Liver (tissue), 7 donors: ENCODE measurements at regions not wholly inside any gene's neighbourhood (a gene's known extent, or its start where the extent isn't known, plus 50 kb on each side); places are given as distances from the start of the nearest gene placed in this dataset.

Experiments used
- DNase-seq: peaks from one replicate; pipeline ENCODE4 v3.0.0-alpha.2; 2017; ENCODE audit warnings: low spot score
- H3K27ac ChIP-seq, 2 donors: one replicate each; pipeline ENCODE4 v1.7.0; 2013; ENCODE audit warnings: inconsistent platforms in 2 of 2, low read length in 2 of 2, control low read depth in 1 of 2, low read depth in 1 of 2, mild to moderate bottlenecking in 1 of 2
- H3K27me3 ChIP-seq, 4 donors: one replicate each; pipeline versions ENCODE4 v1.6.1 to v1.7.0; 2013; ENCODE audit warnings: low read length in 3 of 4, inconsistent platforms in 1 of 4, mild to moderate bottlenecking in 1 of 4, moderate library complexity in 1 of 4; ENCODE audit not compliant: control insufficient read depth in 4 of 4, insufficient read depth in 4 of 4
- H3K36me3 ChIP-seq, 4 donors: one replicate each; pipeline versions ENCODE4 v1.6.1 to v1.7.0; 2013; ENCODE audit warnings: low read length in 3 of 4, mild to moderate bottlenecking in 3 of 4, low read depth in 1 of 4, moderate library complexity in 1 of 4; ENCODE audit not compliant: control insufficient read depth in 4 of 4, insufficient read depth in 3 of 4
- H3K4me1 ChIP-seq, 4 donors: one replicate each; pipeline versions ENCODE4 v1.6.1 to v1.7.0; 2013; ENCODE audit warnings: low read length in 3 of 4, mild to moderate bottlenecking in 3 of 4, moderate library complexity in 1 of 4; ENCODE audit not compliant: control insufficient read depth in 4 of 4, insufficient read depth in 4 of 4
- H3K4me3 ChIP-seq, 3 donors: one replicate each; pipeline versions ENCODE4 v1.6.1 to v1.7.0; 2013; ENCODE audit warnings: low read length in 3 of 3, control low read depth in 1 of 3, low read depth in 1 of 3, mild to moderate bottlenecking in 1 of 3
- H3K9ac ChIP-seq, 2 donors: one replicate each; pipeline ENCODE4 v1.7.0; 2013; ENCODE audit warnings: low read length in 2 of 2, mild to moderate bottlenecking in 2 of 2, moderate library complexity in 2 of 2, control low read depth in 1 of 2, low read depth in 1 of 2
- H3K9me3 ChIP-seq, 4 donors: one replicate each; pipeline versions ENCODE4 v1.6.1 to v1.7.0; 2013; ENCODE audit warnings: low read length in 3 of 4; ENCODE audit not compliant: control insufficient read depth in 4 of 4
- EGR1 ChIP-seq, 2 donors: IDR thresholded peaks; 2 replicates each; pipeline ENCODE4 v1.6.1; 2016 to 2018; ENCODE audit warnings: antibody characterized with exemption in 2 of 2, low read depth in 2 of 2
- FOXA1 ChIP-seq: IDR thresholded peaks from 2 replicates; pipeline ENCODE4 v1.6.1; 2016; ENCODE audit warnings: antibody characterized with exemption
- GABPA ChIP-seq, 2 donors: IDR thresholded peaks in 1 of 2; conservative IDR thresholded peaks in 1 of 2; 2 replicates each; pipeline ENCODE4 v1.6.1; 2016; ENCODE audit warnings: antibody characterized with exemption in 2 of 2, mild to moderate bottlenecking in 1 of 2, moderate library complexity in 1 of 2
- HNF4A ChIP-seq, 2 donors: conservative IDR thresholded peaks; 2 replicates each; pipeline ENCODE4 v1.6.1; 2016; ENCODE audit warnings: antibody characterized with exemption in 2 of 2, mild to moderate bottlenecking in 2 of 2
- HNF4G ChIP-seq: IDR thresholded peaks from 2 replicates; pipeline ENCODE4 v1.6.1; 2016; ENCODE audit warnings: antibody characterized with exemption
- JUND ChIP-seq, 2 donors: IDR thresholded peaks; 2 replicates each; pipeline ENCODE4 v1.6.1; 2016; ENCODE audit warnings: antibody characterized with exemption in 2 of 2
- NR2F2 ChIP-seq: IDR thresholded peaks from 2 replicates; pipeline ENCODE4 v1.6.1; 2016; ENCODE audit warnings: antibody characterized with exemption
- RAD21 ChIP-seq, 2 donors: IDR thresholded peaks; 2 replicates each; pipeline ENCODE4 v1.6.1; 2016; ENCODE audit warnings: antibody characterized with exemption in 2 of 2, mild to moderate bottlenecking in 2 of 2
- RXRA ChIP-seq, 2 donors: IDR thresholded peaks; 2 replicates each; pipeline ENCODE4 v1.6.1; 2017 to 2018; ENCODE audit warnings: antibody characterized with exemption in 2 of 2, mild to moderate bottlenecking in 1 of 2
- SP1 ChIP-seq: IDR thresholded peaks from 2 replicates; pipeline ENCODE4 v1.6.1; 2018; ENCODE audit warnings: antibody characterized with exemption, mild to moderate bottlenecking
- TAF1 ChIP-seq: conservative IDR thresholded peaks from 2 replicates; pipeline ENCODE4 v1.6.1; 2016; ENCODE audit warnings: antibody characterized with exemption, mild to moderate bottlenecking
- YY1 ChIP-seq: IDR thresholded peaks from 2 replicates; pipeline ENCODE4 v1.6.1; 2016; ENCODE audit warnings: antibody characterized with exemption, mild to moderate bottlenecking
- TF ChIP-seq, protein P1 (sequence below): fragments of 150-350 bp; IDR thresholded peaks from 2 replicates; pipeline ENCODE4 v1.5.1; 2017; ENCODE audit warnings: improper control_type of control experiment, low read depth, low read length; ENCODE audit not compliant: missing input control
- TF ChIP-seq, protein P2 (sequence below): IDR thresholded peaks from 2 replicates; pipeline ENCODE4 v1.6.1; 2016; ENCODE audit warnings: antibody characterized with exemption
- TF ChIP-seq, protein P3 (sequence below): IDR thresholded peaks from 2 replicates; pipeline ENCODE4 v1.6.1; 2016; ENCODE audit warnings: antibody characterized with exemption
- TF ChIP-seq, protein P4 (sequence below): IDR thresholded peaks from 2 replicates; pipeline ENCODE4 v1.6.1; 2016; ENCODE audit warnings: antibody characterized with exemption, mild to moderate bottlenecking
- donor health status: healthy.
- donor health status: healthy.
- donor health status: healthy.
- donor health status: healthy.

DNA sequence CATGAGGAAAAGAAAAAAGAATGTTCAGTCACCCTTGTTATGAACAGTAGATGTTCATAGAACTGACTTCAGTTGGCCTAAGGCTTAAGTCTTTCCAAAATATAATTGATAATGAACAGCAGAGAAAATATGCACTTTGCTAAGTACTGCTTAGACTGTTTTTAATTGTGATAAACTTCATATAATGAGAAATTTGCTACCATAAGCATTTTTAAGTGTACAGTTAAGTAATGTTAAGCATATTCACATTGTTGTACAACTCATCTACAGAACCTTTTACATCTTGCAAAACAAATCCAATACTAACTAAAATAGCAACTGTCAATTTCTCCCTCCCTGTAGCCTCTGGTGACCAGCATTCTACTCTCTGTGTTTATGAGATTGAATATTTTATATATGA is 792.2 kb upstream of the LCORL start:
- H3K4me1 ChIP-seq: peaks cover 0 to 6% (median 0%) of the 10 kb centered on the region in 4 donors
- H3K9ac ChIP-seq: no peak overlapping the region
- H3K9me3 ChIP-seq: no peaks in the 10 kb centered on the region
- TF ChIP-seq GABPA (IDR thresholded peaks at IDR 0.05 in 1 of 2, conservative IDR thresholded peaks at IDR 0.05 in 1 of 2): no peak
- no peak for TF ChIP-seq NR2F2
- no peak for TF ChIP-seq SP1
- no peaks in the 10 kb centered on the region for H3K27me3 ChIP-seq
- no peak for DNase-seq
- H3K36me3 ChIP-seq: no peaks in the 10 kb centered on the region
- H3K4me3 ChIP-seq: no peak overlapping the region
- no peak overlapping the region for H3K27ac ChIP-seq

DNA sequence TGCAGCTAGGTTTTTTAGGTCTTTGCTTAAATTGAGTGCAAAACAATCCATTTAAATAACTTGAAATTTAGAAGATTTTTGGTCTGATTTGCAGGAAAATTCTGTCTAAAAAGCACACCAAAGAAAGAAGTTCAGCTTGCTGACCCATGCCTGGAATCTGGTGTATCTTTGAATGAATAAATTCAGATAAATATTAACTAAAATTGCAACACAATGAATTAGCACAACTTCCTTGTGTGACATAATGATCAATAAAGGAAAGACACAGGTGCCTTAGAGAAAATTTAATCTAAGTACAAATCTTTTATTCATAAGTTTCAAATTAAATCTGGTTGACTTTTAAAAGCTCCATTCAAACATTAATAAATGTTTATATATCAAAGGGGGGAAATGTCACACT is 791.5 kb upstream of the LCORL start:
- Histone ChIP-seq H3K27me3 (no peaks in the 10 kb centered on the region), H3K4me1 (peaks cover 0 to 6% (median 0%) of the 10 kb centered on the region in 4 donors), H3K27ac (no peak overlapping the region), H3K9ac (no peak overlapping the region), H3K4me3 (no peak overlapping the region), H3K9me3 (no peaks in the 10 kb centered on the region), H3K36me3 (no peaks in the 10 kb centered on the region)
- TF ChIP-seq TAF1 (no peak), HNF4G (no peak), HNF4A (conservative IDR thresholded peaks at IDR 0.05) (peak in 1 of 2 donors; percentile 13), RXRA (IDR thresholded peaks at IDR 0.05) (peak in 1 of 2 donors; percentile 4)
- no peak for DNase-seq

DNA sequence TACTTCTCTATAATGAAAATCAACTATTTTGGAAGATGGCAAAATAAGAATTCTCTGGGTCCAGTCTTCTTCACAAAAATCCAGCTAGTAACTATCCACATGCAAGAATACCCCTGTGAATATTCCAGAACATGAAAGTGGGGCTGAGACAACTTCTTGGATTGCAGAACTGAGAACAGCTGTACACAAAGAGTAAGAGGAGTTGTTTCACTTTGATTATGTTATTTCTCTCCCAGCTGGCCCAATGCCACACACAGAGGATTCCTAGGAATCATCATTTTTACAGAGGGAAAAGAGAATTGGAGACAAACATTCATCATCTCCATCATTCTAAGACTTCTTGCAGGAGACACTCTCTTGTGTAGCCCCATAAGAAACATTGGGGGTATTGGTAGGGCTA is 782.2 kb upstream of the LCORL start:
- no peaks in the 10 kb centered on the region for H3K4me1 ChIP-seq
- no peak overlapping the region for H3K9ac ChIP-seq
- no peak for DNase-seq
- H3K36me3 ChIP-seq: no peaks in the 10 kb centered on the region
- TF ChIP-seq HNF4G (no peak), TAF1 (no peak), EGR1 (IDR thresholded peaks at IDR 0.05; ENCODE audit: low read depth in 2 of 2) (no peak), SP1 (no peak), FOXA1 (no peak), GABPA (IDR thresholded peaks at IDR 0.05 in 1 of 2, conservative IDR thresholded peaks at IDR 0.05 in 1 of 2) (no peak), YY1 (no peak), RAD21 (IDR thresholded peaks at IDR 0.05) (no peak), JUND (IDR thresholded peaks at IDR 0.05) (no peak), NR2F2 (no peak), HNF4A (conservative IDR thresholded peaks at IDR 0.05) (no peak)
- TF ChIP-seq, protein P1, sequence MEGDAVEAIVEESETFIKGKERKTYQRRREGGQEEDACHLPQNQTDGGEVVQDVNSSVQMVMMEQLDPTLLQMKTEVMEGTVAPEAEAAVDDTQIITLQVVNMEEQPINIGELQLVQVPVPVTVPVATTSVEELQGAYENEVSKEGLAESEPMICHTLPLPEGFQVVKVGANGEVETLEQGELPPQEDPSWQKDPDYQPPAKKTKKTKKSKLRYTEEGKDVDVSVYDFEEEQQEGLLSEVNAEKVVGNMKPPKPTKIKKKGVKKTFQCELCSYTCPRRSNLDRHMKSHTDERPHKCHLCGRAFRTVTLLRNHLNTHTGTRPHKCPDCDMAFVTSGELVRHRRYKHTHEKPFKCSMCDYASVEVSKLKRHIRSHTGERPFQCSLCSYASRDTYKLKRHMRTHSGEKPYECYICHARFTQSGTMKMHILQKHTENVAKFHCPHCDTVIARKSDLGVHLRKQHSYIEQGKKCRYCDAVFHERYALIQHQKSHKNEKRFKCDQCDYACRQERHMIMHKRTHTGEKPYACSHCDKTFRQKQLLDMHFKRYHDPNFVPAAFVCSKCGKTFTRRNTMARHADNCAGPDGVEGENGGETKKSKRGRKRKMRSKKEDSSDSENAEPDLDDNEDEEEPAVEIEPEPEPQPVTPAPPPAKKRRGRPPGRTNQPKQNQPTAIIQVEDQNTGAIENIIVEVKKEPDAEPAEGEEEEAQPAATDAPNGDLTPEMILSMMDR: no peak
- TF ChIP-seq, protein P2, sequence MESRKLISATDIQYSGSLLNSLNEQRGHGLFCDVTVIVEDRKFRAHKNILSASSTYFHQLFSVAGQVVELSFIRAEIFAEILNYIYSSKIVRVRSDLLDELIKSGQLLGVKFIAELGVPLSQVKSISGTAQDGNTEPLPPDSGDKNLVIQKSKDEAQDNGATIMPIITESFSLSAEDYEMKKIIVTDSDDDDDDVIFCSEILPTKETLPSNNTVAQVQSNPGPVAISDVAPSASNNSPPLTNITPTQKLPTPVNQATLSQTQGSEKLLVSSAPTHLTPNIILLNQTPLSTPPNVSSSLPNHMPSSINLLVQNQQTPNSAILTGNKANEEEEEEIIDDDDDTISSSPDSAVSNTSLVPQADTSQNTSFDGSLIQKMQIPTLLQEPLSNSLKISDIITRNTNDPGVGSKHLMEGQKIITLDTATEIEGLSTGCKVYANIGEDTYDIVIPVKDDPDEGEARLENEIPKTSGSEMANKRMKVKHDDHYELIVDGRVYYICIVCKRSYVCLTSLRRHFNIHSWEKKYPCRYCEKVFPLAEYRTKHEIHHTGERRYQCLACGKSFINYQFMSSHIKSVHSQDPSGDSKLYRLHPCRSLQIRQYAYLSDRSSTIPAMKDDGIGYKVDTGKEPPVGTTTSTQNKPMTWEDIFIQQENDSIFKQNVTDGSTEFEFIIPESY: no peak
- TF ChIP-seq, protein P3, sequence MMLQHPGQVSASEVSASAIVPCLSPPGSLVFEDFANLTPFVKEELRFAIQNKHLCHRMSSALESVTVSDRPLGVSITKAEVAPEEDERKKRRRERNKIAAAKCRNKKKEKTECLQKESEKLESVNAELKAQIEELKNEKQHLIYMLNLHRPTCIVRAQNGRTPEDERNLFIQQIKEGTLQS: no peak
- TF ChIP-seq, protein P4, sequence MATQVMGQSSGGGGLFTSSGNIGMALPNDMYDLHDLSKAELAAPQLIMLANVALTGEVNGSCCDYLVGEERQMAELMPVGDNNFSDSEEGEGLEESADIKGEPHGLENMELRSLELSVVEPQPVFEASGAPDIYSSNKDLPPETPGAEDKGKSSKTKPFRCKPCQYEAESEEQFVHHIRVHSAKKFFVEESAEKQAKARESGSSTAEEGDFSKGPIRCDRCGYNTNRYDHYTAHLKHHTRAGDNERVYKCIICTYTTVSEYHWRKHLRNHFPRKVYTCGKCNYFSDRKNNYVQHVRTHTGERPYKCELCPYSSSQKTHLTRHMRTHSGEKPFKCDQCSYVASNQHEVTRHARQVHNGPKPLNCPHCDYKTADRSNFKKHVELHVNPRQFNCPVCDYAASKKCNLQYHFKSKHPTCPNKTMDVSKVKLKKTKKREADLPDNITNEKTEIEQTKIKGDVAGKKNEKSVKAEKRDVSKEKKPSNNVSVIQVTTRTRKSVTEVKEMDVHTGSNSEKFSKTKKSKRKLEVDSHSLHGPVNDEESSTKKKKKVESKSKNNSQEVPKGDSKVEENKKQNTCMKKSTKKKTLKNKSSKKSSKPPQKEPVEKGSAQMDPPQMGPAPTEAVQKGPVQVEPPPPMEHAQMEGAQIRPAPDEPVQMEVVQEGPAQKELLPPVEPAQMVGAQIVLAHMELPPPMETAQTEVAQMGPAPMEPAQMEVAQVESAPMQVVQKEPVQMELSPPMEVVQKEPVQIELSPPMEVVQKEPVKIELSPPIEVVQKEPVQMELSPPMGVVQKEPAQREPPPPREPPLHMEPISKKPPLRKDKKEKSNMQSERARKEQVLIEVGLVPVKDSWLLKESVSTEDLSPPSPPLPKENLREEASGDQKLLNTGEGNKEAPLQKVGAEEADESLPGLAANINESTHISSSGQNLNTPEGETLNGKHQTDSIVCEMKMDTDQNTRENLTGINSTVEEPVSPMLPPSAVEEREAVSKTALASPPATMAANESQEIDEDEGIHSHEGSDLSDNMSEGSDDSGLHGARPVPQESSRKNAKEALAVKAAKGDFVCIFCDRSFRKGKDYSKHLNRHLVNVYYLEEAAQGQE: no peak
- no peaks in the 10 kb centered on the region for H3K9me3 ChIP-seq
- no peak overlapping the region for H3K4me3 ChIP-seq
- no peak overlapping the region for H3K27ac ChIP-seq
- H3K27me3 ChIP-seq: peaks cover 0 to 3% (median 0%) of the 10 kb centered on the region in 4 donors
